SHP77 treated with DMSO at 0.1 percent for 48 hours (cell line): ENCODE measurements at regions not wholly inside any gene's neighbourhood (a gene's known extent, or its start where the extent isn't known, plus 50 kb on each side); places are given as distances from the start of the nearest gene placed in this dataset.

Experiments used
- DNase-seq: peaks from one replicate; lab custom pipeline; 2025; lab: John Stamatoyannopoulos, UW

DNA sequence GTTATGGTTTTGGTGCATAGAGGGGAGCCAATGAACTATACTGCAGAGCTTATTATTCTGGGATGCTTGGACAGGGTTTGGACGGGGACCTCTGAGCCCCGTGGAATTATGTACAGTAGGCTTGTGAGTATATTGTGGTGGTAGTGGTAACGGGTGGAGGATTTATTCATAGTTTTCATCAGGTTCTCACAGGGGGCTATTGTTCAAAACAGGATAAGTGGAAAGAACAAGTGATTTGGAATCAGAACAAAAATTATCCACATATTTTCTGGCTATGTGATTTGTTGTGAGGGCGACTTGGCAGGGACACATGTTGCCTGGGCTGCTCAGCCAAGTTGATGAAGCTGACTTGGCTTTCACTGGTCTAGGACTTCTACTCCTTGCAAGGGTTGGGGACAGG, 64.6 kb upstream of the ELOVL5 start:
- no peak for DNase-seq

GRCh38 chr6:53412751-53413150, 64.0 kb upstream of the ELOVL5 start:
- no peak for DNase-seq

DNA sequence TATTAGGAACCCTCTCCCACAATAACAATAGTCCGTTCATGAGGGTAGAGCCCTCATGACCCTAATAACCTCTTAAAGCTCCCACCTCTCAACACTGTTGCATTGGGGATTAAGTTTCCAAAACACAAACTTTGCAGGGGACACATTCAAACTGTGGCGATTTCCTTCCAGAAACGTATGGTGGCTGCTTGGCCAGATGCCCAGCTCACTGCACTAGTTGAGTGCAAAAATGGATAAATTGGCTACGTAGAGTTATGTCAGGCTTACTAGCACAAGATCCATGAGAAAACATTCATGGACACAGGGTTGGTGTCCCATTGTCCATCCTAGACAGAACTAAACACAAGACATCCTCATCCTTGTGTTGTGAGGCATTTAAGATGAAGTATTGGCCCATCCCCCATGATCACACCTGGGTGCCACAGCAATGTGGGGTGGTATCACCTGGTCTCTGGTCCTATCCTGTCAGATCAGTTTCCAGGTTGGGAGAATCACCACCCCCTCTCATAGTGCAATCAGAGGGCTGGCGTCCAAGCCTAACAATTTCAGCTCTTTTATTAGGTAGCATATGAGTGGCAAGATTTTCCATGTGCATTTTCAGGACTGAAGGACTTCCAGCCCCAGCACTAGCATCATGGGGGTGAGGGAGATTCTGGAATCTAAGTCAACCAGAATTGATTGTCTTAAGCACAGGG, 63.4 kb upstream of the ELOVL5 start:
- no peak for DNase-seq

DNA sequence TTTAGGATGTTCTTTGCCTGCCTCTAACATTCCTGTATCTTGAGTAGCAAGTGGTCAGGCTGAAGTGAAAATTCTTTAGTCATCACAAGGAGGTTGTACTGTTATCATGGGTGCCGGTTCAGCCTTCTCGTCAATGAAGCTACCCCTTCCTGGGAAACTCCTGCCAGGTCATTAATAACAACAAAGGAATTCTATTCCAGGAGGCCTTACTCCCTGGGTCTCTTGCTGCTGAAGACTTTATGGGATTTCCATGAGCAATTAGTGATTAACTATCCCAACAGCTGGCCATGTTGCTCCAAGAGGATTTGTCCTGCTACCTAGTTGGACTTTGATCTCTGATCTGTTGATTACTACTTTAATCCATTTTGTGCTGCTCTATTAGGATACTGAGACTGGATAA, 62.7 kb upstream of the ELOVL5 start:
- no peak for DNase-seq

DNA sequence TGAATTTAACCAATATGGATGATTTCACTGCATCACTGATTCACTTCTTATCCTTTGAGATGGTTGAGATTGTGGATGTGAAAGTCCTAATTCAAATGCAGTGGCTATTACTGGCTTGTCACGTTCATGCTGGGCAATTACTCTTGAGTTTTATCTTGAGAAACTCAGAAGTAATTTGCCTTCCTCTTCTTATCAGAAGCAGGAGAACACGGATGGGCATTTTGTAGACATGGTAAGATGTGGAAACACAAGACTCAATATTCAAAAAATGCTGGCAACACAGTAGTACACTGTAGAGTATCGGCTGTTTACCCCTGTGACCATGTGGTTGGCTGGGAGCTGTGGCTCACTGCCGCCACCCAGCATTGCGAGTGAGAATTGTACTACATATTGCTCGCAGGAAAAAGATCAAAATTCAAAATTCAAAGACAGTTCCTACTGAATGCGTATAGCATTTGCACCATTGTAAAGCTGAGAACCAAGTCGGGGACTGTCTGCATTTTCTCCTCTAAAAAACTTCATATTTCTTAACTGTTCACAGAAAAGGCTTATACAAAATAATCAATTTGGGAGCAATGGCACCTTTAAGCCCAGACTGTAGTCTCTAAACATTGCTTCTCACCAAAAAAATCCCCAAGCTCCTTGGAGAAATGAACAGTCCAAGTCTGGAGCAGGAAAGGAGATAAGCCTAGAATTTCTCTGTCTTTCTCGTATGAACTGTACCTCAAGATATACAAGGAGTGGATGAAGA, 61.9 kb upstream of the ELOVL5 start:
- no peak for DNase-seq

DNA sequence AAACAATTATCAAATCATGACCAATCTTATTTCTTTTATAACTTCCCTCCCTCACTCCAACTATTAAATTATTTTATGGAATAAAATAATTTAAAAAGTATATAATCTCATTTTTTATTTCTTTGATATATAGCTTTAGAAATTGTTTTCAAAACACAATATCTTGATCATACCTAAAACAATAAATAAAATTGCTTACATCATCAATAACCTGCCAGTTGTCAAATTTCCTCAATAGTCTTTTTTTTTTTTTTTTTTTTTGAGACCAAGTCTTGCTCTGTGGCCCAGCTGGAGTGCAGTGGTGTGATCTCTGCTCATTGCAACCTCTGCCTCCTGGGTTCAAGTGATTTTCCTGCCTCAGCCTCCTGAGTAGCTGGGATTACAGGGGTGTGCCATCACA, 60.1 kb upstream of the ELOVL5 start:
- no peak for DNase-seq

DNA sequence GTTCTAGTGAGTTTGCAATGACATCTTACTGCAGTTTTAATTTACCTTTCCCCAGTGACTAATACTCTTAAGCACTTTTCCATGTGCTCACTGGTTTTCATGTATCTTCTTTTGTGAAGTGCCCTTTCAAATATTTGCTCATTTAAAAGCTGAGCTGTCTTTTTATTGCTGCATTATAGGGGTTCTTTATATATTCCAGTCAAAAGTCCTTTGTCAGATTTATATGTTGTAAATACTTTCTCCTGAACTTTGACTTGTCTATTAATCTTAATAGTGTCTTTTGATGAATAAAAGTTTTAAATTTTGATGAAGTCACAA, 50.2 kb upstream of the ELOVL5 start:
- DNase-seq, result no peak

- no peak for DNase-seq
Observed at GRCh38 chr6:53398247-53399026, 49.7 kb upstream of the ELOVL5 start.
